Gastroesophageal sphincter (tissue), 3 donors: ENCODE measurements at regions not wholly inside any gene's neighbourhood (a gene's known extent, or its start where the extent isn't known, plus 50 kb on each side); places are given as distances from the start of the nearest gene placed in this dataset.

Experiments used
- POLR2A ChIP-seq, 2 donors: fragments of 450-650 bp; IDR thresholded peaks; one replicate each; pipeline ENCODE4 v1.6.1; 2017; ENCODE audit warnings: antibody characterized with exemption in 2 of 2, mild to moderate bottlenecking in 2 of 2, moderate library complexity in 1 of 2
- TF ChIP-seq, protein P1 (sequence below), 4 experiments: fragments of 200-600 bp in 2 of 4; fragments of 450-650 bp in 2 of 4; sonication (generic) in 1 of 4; IDR thresholded peaks; one replicate each; pipeline ENCODE4 v1.5.1; 2017 to 2019; ENCODE audit warnings: antibody characterized with exemption in 4 of 4, mild to moderate bottlenecking in 2 of 4, moderate library complexity in 2 of 4

DNA sequence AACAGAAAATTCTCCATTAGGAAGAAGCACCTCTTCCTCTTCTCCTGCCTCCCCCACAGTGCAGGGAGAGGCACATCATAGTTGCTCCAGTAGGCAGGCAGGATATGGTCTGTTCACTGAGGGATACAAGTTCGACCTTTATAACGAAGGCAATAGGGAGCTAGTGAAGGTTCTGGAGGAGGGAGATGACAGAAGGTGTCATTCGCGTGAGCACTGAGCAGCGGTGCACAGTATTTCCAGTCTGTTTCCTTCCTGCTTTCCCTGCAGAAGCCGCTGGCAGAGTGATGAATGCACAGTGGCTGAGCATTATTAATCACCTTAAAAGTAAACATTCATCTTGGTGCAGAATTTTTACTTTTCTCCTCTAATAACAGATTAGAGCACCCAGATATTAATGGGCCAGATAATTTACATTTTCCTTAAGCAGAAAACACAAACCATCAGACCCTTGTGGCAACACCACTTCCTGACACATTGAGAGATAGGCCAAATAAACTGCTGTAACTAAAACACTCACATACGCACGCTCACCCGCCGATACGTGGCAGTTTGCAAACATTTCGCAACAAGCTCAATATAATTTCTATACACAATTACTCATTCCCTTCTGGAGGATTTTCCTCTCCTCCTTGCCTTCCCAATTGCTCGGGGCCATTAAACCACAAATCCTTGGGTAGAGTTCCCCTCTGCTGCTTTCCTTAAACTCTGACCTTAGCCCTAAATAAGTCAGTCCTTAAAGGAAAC is 69.5 kb downstream of the AIPL1 start:
- TF ChIP-seq, protein P1, sequence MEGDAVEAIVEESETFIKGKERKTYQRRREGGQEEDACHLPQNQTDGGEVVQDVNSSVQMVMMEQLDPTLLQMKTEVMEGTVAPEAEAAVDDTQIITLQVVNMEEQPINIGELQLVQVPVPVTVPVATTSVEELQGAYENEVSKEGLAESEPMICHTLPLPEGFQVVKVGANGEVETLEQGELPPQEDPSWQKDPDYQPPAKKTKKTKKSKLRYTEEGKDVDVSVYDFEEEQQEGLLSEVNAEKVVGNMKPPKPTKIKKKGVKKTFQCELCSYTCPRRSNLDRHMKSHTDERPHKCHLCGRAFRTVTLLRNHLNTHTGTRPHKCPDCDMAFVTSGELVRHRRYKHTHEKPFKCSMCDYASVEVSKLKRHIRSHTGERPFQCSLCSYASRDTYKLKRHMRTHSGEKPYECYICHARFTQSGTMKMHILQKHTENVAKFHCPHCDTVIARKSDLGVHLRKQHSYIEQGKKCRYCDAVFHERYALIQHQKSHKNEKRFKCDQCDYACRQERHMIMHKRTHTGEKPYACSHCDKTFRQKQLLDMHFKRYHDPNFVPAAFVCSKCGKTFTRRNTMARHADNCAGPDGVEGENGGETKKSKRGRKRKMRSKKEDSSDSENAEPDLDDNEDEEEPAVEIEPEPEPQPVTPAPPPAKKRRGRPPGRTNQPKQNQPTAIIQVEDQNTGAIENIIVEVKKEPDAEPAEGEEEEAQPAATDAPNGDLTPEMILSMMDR (IDR thresholded peaks at IDR 0.05) = no peak
- TF ChIP-seq POLR2A (IDR thresholded peaks at IDR 0.05) = no peak
